Neural cell (in vitro differentiated cells): ENCODE measurements at regions not wholly inside any gene's neighbourhood (a gene's known extent, or its start where the extent isn't known, plus 50 kb on each side); places are given as distances from the start of the nearest gene placed in this dataset.

Experiments
- H2AFZ ChIP-seq: fragments of 200-600, 300-800 bp; sonication (generic), shearing (Covaris generic); 2 replicates; pipeline ENCODE4 v1.6.0; 2014; ENCODE audit warnings: low read depth, mild to moderate bottlenecking, antibody characterized with exemption, low read length, moderate library complexity
- H3F3A ChIP-seq: fragments of 200-600 bp; shearing (Covaris generic); 2 replicates; pipeline ENCODE4 v1.6.1; 2016; ENCODE audit warnings: mild to moderate bottlenecking, moderate library complexity, mixed read lengths, antibody characterized with exemption, low read length; ENCODE audit not compliant: insufficient read depth, poor library complexity, severe bottlenecking
- H3K27ac ChIP-seq: fragments of 200-600, 300-800 bp; sonication (generic), shearing (Covaris generic); 2 replicates; pipeline ENCODE4 v1.5.1; 2014; ENCODE audit warnings: mild to moderate bottlenecking, low read length, moderate library complexity
- H3K27me3 ChIP-seq: fragments of 300-800, 200-600 bp; sonication (generic), shearing (Covaris generic); 2 replicates; pipeline ENCODE4 v1.6.0; 2014; ENCODE audit warnings: mild to moderate bottlenecking, low read depth, low read length, moderate library complexity; ENCODE audit not compliant: insufficient read depth
- H3K36me3 ChIP-seq: fragments of 300-800, 200-600 bp; sonication (generic), shearing (Covaris generic); 2 replicates; pipeline ENCODE4 v1.5.1; 2014; ENCODE audit warnings: mild to moderate bottlenecking, antibody characterized with exemption, low read length, moderate library complexity; ENCODE audit not compliant: insufficient read depth
- H3K4me2 ChIP-seq: fragments of 300-800, 200-600 bp; sonication (generic), shearing (Covaris generic); 2 replicates; pipeline ENCODE4 v1.6.0; 2014; ENCODE audit warnings: mild to moderate bottlenecking, low read length
- H3K4me3 ChIP-seq: fragments of 300-800, 200-600 bp; sonication (generic), shearing (Covaris generic); 2 replicates; pipeline ENCODE4 v1.5.1; 2014; ENCODE audit warnings: mild to moderate bottlenecking, low read length, moderate library complexity
- H3K79me2 ChIP-seq: fragments of 200-600 bp; shearing (Covaris generic); replicated peaks from 2 replicates; pipeline ENCODE4 v1.6.0; 2014; ENCODE audit warnings: mild to moderate bottlenecking, low read length, moderate library complexity; ENCODE audit not compliant: insufficient read depth
- H3K9ac ChIP-seq: fragments of 300-800, 200-600 bp; sonication (generic), shearing (Covaris generic); 2 replicates; pipeline ENCODE4 v1.6.1; 2016; ENCODE audit warnings: mild to moderate bottlenecking, low read length, mixed read lengths
- H3K9me2 ChIP-seq: fragments of 200-600 bp; shearing (Covaris generic); 2 replicates; pipeline ENCODE4 v1.6.1; 2016; ENCODE audit warnings: mild to moderate bottlenecking, low read length, mixed read lengths; ENCODE audit not compliant: insufficient read depth
- H3K9me3 ChIP-seq: fragments of 200-600, 300-800 bp; sonication (generic), shearing (Covaris generic); 2 replicates; pipeline ENCODE4 v1.6.1; 2016; ENCODE audit warnings: mild to moderate bottlenecking, mixed run types, low read length, moderate library complexity, mixed read lengths
- H4K20me1 ChIP-seq: fragments of 200-600 bp; shearing (Covaris generic); 2 replicates; pipeline ENCODE4 v1.6.1; 2016; ENCODE audit warnings: mild to moderate bottlenecking, mixed run types; ENCODE audit not compliant: insufficient read depth
- EP300 ChIP-seq: fragments of 450-650 bp; conservative IDR thresholded peaks from 2 replicates; pipeline ENCODE4 v1.6.1; 2014; ENCODE audit warnings: antibody characterized with exemption, mild to moderate bottlenecking, moderate library complexity; ENCODE audit not compliant: poor library complexity, severe bottlenecking
- EZH2 ChIP-seq: fragments of 200-600, 300-800 bp; shearing (Covaris generic), sonication (generic); IDR thresholded peaks from 2 replicates; pipeline ENCODE4 v1.6.1; 2014; ENCODE audit warnings: antibody characterized with exemption, low read length, borderline replicate concordance, mild to moderate bottlenecking; ENCODE audit not compliant: insufficient read depth, poor library complexity, severe bottlenecking
- MXI1 ChIP-seq: fragments of 450-650 bp; conservative IDR thresholded peaks from 2 replicates; pipeline ENCODE4 v1.6.1; 2014; ENCODE audit warnings: antibody characterized with exemption, mild to moderate bottlenecking; ENCODE audit not compliant: poor library complexity, severe bottlenecking
- POLR2AphosphoS5 ChIP-seq: IDR thresholded peaks from 2 replicates; pipeline ENCODE4 v1.6.1; 2012
- RAD21 ChIP-seq: fragments of 450-650 bp; conservative IDR thresholded peaks from 2 replicates; pipeline ENCODE4 v1.6.1; 2014; ENCODE audit warnings: antibody characterized with exemption, mild to moderate bottlenecking, moderate library complexity
- SMC3 ChIP-seq: fragments of 450-650 bp; conservative IDR thresholded peaks from 2 replicates; pipeline ENCODE4 v1.6.1; 2014; ENCODE audit warnings: antibody characterized with exemption, mild to moderate bottlenecking, moderate library complexity; ENCODE audit not compliant: poor library complexity
- TAF1 ChIP-seq: IDR thresholded peaks from 2 replicates; pipeline ENCODE4 v1.6.1; 2012; ENCODE audit warnings: low read depth
- TF ChIP-seq, protein P1 (sequence below): IDR thresholded peaks from 2 replicates; pipeline ENCODE4 v1.6.1; 2012; ENCODE audit warnings: borderline replicate concordance
- TF ChIP-seq, protein P2 (sequence below): fragments of 450-650 bp; IDR thresholded peaks from 2 replicates; pipeline ENCODE4 v1.5.1; 2014; ENCODE audit warnings: antibody characterized with exemption, mild to moderate bottlenecking, moderate library complexity; ENCODE audit not compliant: poor library complexity, severe bottlenecking

DNA sequence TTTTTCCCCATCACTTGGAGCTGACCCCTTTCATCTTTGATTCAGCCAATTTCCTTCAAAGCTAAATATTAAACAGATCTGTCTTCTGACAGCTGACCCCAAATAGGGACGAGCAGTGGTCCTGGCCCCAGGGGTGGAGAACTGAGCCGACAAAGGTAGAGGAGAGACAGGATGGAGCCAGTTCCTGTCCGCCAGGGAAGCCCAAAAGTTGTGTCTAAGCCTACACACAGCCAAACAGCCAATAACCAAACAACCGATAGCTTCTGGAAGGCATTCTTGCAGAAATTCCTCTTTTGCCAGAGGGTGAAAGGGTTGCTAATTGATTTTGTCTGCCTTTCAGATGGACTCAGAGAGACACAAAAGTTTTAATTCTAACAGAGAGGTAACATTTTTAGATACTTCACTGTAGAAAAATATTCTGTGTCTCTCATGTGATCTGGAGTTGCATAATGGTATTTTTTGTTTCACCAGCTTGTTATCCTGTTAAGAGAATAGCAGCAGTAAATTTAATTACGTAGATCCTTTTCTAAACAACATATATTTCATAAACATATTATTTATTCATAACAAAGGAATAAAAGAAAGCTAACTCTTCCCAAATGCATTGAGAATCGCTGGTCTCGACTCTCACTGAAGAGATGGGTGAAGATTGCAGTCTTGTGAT lies 161.7 kb upstream of the LYZL1 start:
- H3K27me3 ChIP-seq = no peaks in the 10 kb centered on the region
- no peak overlapping the region for H3K9ac ChIP-seq
- H3K4me3 ChIP-seq = no peak overlapping the region
- H3K79me2 ChIP-seq = no peaks in the 10 kb centered on the region
- no peaks in the 10 kb centered on the region for H3F3A ChIP-seq
- no peak overlapping the region for H3K27ac ChIP-seq
- TF ChIP-seq EP300 (no peak), MXI1 (no peak), EZH2 (no peak), POLR2AphosphoS5 (no peak), RAD21 (no peak), SMC3 (no peak), TAF1 (no peak)
- TF ChIP-seq, protein P1, sequence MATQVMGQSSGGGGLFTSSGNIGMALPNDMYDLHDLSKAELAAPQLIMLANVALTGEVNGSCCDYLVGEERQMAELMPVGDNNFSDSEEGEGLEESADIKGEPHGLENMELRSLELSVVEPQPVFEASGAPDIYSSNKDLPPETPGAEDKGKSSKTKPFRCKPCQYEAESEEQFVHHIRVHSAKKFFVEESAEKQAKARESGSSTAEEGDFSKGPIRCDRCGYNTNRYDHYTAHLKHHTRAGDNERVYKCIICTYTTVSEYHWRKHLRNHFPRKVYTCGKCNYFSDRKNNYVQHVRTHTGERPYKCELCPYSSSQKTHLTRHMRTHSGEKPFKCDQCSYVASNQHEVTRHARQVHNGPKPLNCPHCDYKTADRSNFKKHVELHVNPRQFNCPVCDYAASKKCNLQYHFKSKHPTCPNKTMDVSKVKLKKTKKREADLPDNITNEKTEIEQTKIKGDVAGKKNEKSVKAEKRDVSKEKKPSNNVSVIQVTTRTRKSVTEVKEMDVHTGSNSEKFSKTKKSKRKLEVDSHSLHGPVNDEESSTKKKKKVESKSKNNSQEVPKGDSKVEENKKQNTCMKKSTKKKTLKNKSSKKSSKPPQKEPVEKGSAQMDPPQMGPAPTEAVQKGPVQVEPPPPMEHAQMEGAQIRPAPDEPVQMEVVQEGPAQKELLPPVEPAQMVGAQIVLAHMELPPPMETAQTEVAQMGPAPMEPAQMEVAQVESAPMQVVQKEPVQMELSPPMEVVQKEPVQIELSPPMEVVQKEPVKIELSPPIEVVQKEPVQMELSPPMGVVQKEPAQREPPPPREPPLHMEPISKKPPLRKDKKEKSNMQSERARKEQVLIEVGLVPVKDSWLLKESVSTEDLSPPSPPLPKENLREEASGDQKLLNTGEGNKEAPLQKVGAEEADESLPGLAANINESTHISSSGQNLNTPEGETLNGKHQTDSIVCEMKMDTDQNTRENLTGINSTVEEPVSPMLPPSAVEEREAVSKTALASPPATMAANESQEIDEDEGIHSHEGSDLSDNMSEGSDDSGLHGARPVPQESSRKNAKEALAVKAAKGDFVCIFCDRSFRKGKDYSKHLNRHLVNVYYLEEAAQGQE = no peak
- TF ChIP-seq, protein P2, sequence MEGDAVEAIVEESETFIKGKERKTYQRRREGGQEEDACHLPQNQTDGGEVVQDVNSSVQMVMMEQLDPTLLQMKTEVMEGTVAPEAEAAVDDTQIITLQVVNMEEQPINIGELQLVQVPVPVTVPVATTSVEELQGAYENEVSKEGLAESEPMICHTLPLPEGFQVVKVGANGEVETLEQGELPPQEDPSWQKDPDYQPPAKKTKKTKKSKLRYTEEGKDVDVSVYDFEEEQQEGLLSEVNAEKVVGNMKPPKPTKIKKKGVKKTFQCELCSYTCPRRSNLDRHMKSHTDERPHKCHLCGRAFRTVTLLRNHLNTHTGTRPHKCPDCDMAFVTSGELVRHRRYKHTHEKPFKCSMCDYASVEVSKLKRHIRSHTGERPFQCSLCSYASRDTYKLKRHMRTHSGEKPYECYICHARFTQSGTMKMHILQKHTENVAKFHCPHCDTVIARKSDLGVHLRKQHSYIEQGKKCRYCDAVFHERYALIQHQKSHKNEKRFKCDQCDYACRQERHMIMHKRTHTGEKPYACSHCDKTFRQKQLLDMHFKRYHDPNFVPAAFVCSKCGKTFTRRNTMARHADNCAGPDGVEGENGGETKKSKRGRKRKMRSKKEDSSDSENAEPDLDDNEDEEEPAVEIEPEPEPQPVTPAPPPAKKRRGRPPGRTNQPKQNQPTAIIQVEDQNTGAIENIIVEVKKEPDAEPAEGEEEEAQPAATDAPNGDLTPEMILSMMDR = no peak
- no peaks in the 10 kb centered on the region for H3K36me3 ChIP-seq
- H3K9me2 ChIP-seq = no peaks in the 10 kb centered on the region
- no peaks in the 10 kb centered on the region for H3K9me3 ChIP-seq
- H3K4me2 ChIP-seq = no peak overlapping the region
- no peaks in the 10 kb centered on the region for H4K20me1 ChIP-seq
- no peak overlapping the region for H2AFZ ChIP-seq

DNA sequence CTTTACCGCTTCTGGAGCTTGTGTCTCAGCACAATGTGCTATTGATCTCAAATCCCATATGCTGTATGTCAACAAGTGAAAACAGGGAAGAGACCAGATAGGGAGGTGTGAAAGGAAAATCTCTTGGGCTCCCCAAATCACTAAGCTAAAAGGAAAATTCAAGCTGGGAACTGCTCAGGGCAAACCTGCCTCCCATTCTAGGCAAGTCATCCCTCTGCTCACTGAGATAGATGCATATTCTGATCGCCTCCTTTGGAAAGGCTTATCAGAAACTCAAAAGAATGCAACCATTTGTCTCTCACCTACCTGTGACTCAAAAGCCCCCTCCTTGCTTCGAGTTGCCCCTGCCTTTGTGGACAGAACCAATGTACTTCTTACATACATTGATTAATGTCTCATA lies 161.1 kb upstream of the LYZL1 start:
- no peaks in the 10 kb centered on the region for H3K9me2 ChIP-seq
- H3K4me3 ChIP-seq = no peak overlapping the region
- TF ChIP-seq MXI1 (no peak), TAF1 (no peak), RAD21 (no peak), POLR2AphosphoS5 (no peak), EZH2 (no peak), EP300 (no peak), SMC3 (no peak)
- TF ChIP-seq, protein P2 = no peak
- TF ChIP-seq, protein P1 = no peak

More for the DNA sequence above, 161.1 kb upstream of the LYZL1 start:
- Histone ChIP-seq H3K79me2 (no peaks in the 10 kb centered on the region), H3F3A (no peaks in the 10 kb centered on the region), H3K27me3 (no peaks in the 10 kb centered on the region), H4K20me1 (no peaks in the 10 kb centered on the region), H3K9ac (no peak overlapping the region), H2AFZ (no peak overlapping the region), H3K9me3 (no peaks in the 10 kb centered on the region), H3K4me2 (no peak overlapping the region), H3K27ac (no peak overlapping the region), H3K36me3 (no peaks in the 10 kb centered on the region)
